H1 (cell line): ENCODE measurements at regions not wholly inside any gene's neighbourhood (a gene's known extent, or its start where the extent isn't known, plus 50 kb on each side); places are given as distances from the start of the nearest gene placed in this dataset.

Experiments
- CTCF ChIA-PET: fragments of 300-600 bp; sonication (Branson Sonifier 250); formaldehyde crosslinking; loops from one replicate; lab custom pipeline; 2021; ENCODE audit not compliant: partially characterized antibody; lab: Charles Lee
- POLR2A ChIA-PET: fragments of 300-600 bp; sonication (Branson Sonifier 250); formaldehyde crosslinking; loops from one replicate; lab custom pipeline; 2021; ENCODE audit warnings: inconsistent platforms; ENCODE audit not compliant: partially characterized antibody; lab: Charles Lee
- DNase-seq, 2 experiments: peaks; one replicate each; pipeline versions ENCODE4 v3.0.0 to v3.0.0-alpha.2; 2010 to 2022; ENCODE audit warnings: low spot score in 2 of 2, low read depth in 1 of 2, mixed read lengths in 1 of 2
- FAIRE-seq: peaks from 2 replicates; lab custom pipeline; 2011; peaks lifted over from hg19 to GRCh38; lab: Jason Lieb, UNC
- H2AFZ ChIP-seq: 2 replicates; pipeline ENCODE4 v1.8.1; 2012; ENCODE audit warnings: low read length, inconsistent platforms
- H2AK5ac ChIP-seq: 2 replicates; pipeline ENCODE4 v1.6.1; 2013; ENCODE audit warnings: low read depth, low read length
- H2BK120ac ChIP-seq: replicated peaks from 2 replicates; pipeline ENCODE3; 2013; ENCODE audit warnings: low read depth, low read length, inconsistent platforms
- H2BK12ac ChIP-seq: 2 replicates; pipeline ENCODE4 v1.6.1; 2013; ENCODE audit warnings: low read depth, low read length
- H2BK15ac ChIP-seq: 2 replicates; pipeline ENCODE4 v1.6.1; 2013; ENCODE audit warnings: low read length
- H2BK20ac ChIP-seq: 2 replicates; pipeline ENCODE4 v1.6.1; 2013; ENCODE audit warnings: low read length
- H2BK5ac ChIP-seq: 2 replicates; pipeline ENCODE4 v1.6.1; 2013; ENCODE audit warnings: low read depth, low read length
- H3K14ac ChIP-seq: 2 replicates; pipeline ENCODE4 v1.6.1; 2013; ENCODE audit warnings: inconsistent platforms; ENCODE audit not compliant: insufficient read length
- H3K18ac ChIP-seq: 2 replicates; pipeline ENCODE4 v1.6.1; 2013; ENCODE audit warnings: low read length; ENCODE audit errors: extremely low read depth
- H3K23ac ChIP-seq: 2 replicates; pipeline ENCODE4 v1.6.1; 2013; ENCODE audit warnings: inconsistent platforms; ENCODE audit not compliant: insufficient read length
- H3K23me2 ChIP-seq: 2 replicates; pipeline ENCODE4 v1.6.1; 2013; ENCODE audit warnings: low read depth, low read length
- H3K27ac ChIP-seq: 2 replicates; pipeline ENCODE4 v1.6.1; 2011; ENCODE audit warnings: low read depth, low read length, inconsistent platforms
- H3K27me3 ChIP-seq, 4 experiments: replicated peaks in 1 of 4; 1 replicate in 1 of 4; 2 replicates in 3 of 4; pipeline versions ENCODE4 v1.6.1 to v1.8.1; 2011 to 2013; ENCODE audit warnings: low read length in 3 of 4, mild to moderate bottlenecking in 3 of 4, inconsistent platforms in 2 of 4, mixed read lengths in 2 of 4, moderate library complexity in 1 of 4; ENCODE audit not compliant: control insufficient read depth in 3 of 4, insufficient read depth in 3 of 4; ENCODE audit errors: extremely low read depth in 1 of 4
- H3K36me3 ChIP-seq, 4 experiments: 2 replicates each; pipeline versions ENCODE4 v1.6.1 to v1.8.1; 2011 to 2013; ENCODE audit warnings: mild to moderate bottlenecking in 4 of 4, low read length in 3 of 4, moderate library complexity in 2 of 4, control low read depth in 1 of 4, inconsistent platforms in 1 of 4; ENCODE audit not compliant: insufficient read depth in 4 of 4, control insufficient read depth in 2 of 4
- H3K4ac ChIP-seq: replicated peaks from 2 replicates; pipeline ENCODE3; 2013; ENCODE audit warnings: low read length, low read depth, mixed read lengths, inconsistent platforms; ENCODE audit not compliant: insufficient read length
- H3K4me1 ChIP-seq, 4 experiments: replicated peaks in 1 of 4; 1 replicate in 1 of 4; 2 replicates in 3 of 4; pipeline versions ENCODE4 v1.6.1 to v1.8.1; 2011 to 2013; ENCODE audit warnings: low read length in 3 of 4, inconsistent platforms in 2 of 4, mixed read lengths in 1 of 4; ENCODE audit not compliant: insufficient read depth in 4 of 4, control insufficient read depth in 3 of 4
- H3K4me2 ChIP-seq, 2 experiments: 2 replicates each; pipeline versions ENCODE4 v1.6.1 to v1.8.1; 2011 to 2013; ENCODE audit warnings: low read depth in 2 of 2, low read length in 2 of 2, control low read depth in 1 of 2, inconsistent platforms in 1 of 2, mild to moderate bottlenecking in 1 of 2; ENCODE audit not compliant: insufficient read depth in 1 of 2
- H3K4me3 ChIP-seq, 4 experiments: fragments of 200-600, 300-600 bp in 1 of 4; sonication (generic), shearing (Covaris generic), sonication (Bioruptor Twin) in 1 of 4; 2 replicates each; pipeline versions ENCODE4 v1.5.1 to v1.8.1; 2011 to 2016; ENCODE audit warnings: low read length in 4 of 4, low read depth in 3 of 4, control low read depth in 2 of 4, inconsistent platforms in 2 of 4, mild to moderate bottlenecking in 2 of 4, mixed read lengths in 1 of 4, moderate library complexity in 1 of 4; ENCODE audit not compliant: insufficient read depth in 2 of 4; ENCODE audit errors: extremely low read depth in 1 of 4
- H3K56ac ChIP-seq: replicated peaks from 2 replicates; pipeline ENCODE3; 2013; ENCODE audit warnings: low read depth, mild to moderate bottlenecking, mixed read lengths, low read length, inconsistent platforms; ENCODE audit not compliant: insufficient read length
- H3K79me1 ChIP-seq: 2 replicates; pipeline ENCODE4 v1.6.1; 2013; ENCODE audit warnings: low read depth, low read length, control low read depth
- H3K79me2 ChIP-seq, 2 experiments: 2 replicates each; pipeline versions ENCODE4 v1.6.1 to v1.8.1; 2012 to 2013; ENCODE audit warnings: low read length in 2 of 2, mild to moderate bottlenecking in 2 of 2, inconsistent platforms in 1 of 2; ENCODE audit not compliant: insufficient read depth in 2 of 2, control insufficient read depth in 1 of 2
- H3K9ac ChIP-seq, 4 experiments: replicated peaks in 1 of 4; 1 replicate in 1 of 4; 2 replicates in 3 of 4; pipeline versions ENCODE4 v1.6.1 to v1.8.1; 2011 to 2013; ENCODE audit warnings: low read depth in 3 of 4, low read length in 3 of 4, control low read depth in 2 of 4, mild to moderate bottlenecking in 2 of 4, moderate library complexity in 2 of 4, inconsistent platforms in 1 of 4; ENCODE audit errors: extremely low read depth in 1 of 4
- H3K9me3 ChIP-seq, 2 experiments: 2 replicates each; pipeline versions ENCODE4 v1.6.1 to v1.8.1; 2012 to 2013; ENCODE audit warnings: mild to moderate bottlenecking in 2 of 2, moderate library complexity in 2 of 2, control low read depth in 1 of 2, inconsistent platforms in 1 of 2, low read depth in 1 of 2, low read length in 1 of 2, mixed read lengths in 1 of 2; ENCODE audit not compliant: insufficient read depth in 2 of 2
- H4K20me1 ChIP-seq, 2 experiments: replicated peaks in 1 of 2; 2 replicates each; pipeline versions ENCODE3 to v1.8.1; 2011 to 2013; ENCODE audit warnings: inconsistent platforms in 2 of 2, low read length in 2 of 2, mild to moderate bottlenecking in 1 of 2; ENCODE audit not compliant: insufficient read depth in 2 of 2, control insufficient read depth in 1 of 2
- H4K5ac ChIP-seq: 2 replicates; pipeline ENCODE4 v1.6.1; 2013; ENCODE audit warnings: low read length, low read depth, mixed read lengths, inconsistent platforms; ENCODE audit not compliant: insufficient read length
- H4K8ac ChIP-seq: 2 replicates; pipeline ENCODE4 v1.8.0; 2013; ENCODE audit warnings: mild to moderate bottlenecking, moderate library complexity, low read length, inconsistent platforms; ENCODE audit not compliant: insufficient read depth; ENCODE audit errors: extremely low read depth
- H4K91ac ChIP-seq: replicated peaks from 2 replicates; pipeline ENCODE3; 2013; ENCODE audit warnings: low read length, mixed read lengths, inconsistent platforms; ENCODE audit not compliant: insufficient read length
- BACH1 ChIP-seq: IDR thresholded peaks from 2 replicates; pipeline ENCODE4 v1.6.1; 2012; ENCODE audit warnings: low read length, improper control_type of control experiment
- CHD2 ChIP-seq: IDR thresholded peaks from 2 replicates; pipeline ENCODE4 v1.6.1; 2012; ENCODE audit warnings: low read length, improper control_type of control experiment
- GTF2F1 ChIP-seq: IDR thresholded peaks from 2 replicates; pipeline ENCODE4 v1.6.1; 2012; ENCODE audit warnings: low read depth, low read length, improper control_type of control experiment, borderline replicate concordance
- HDAC2 ChIP-seq, 2 experiments: fragments of 300-600 bp in 1 of 2; sonication (generic) in 1 of 2; IDR thresholded peaks; 2 replicates each; pipeline ENCODE4 v1.6.1; 2011 to 2012; ENCODE audit warnings: low read depth in 2 of 2, low read length in 2 of 2, mild to moderate bottlenecking in 2 of 2, moderate library complexity in 2 of 2, borderline replicate concordance in 1 of 2, inconsistent platforms in 1 of 2
- POLR2AphosphoS5 ChIP-seq: IDR thresholded peaks from 2 replicates; pipeline ENCODE4 v1.6.1; 2011; ENCODE audit warnings: low read depth, low read length
- POU5F1 ChIP-seq: IDR thresholded peaks from 2 replicates; pipeline ENCODE4 v1.6.1; 2011; ENCODE audit warnings: low read depth, mild to moderate bottlenecking, low read length, moderate library complexity
- RNF2 ChIP-seq: fragments of 200-900, 300-1000 bp; sonication (generic); IDR thresholded peaks from 2 replicates; pipeline ENCODE4 v1.7.1; 2016; ENCODE audit warnings: borderline replicate concordance, low read depth, mild to moderate bottlenecking, antibody characterized with exemption, low read length; ENCODE audit not compliant: poor library complexity, severe bottlenecking; ENCODE audit errors: missing control alignments
- SAP30 ChIP-seq: fragments of 300-600 bp; sonication (generic); IDR thresholded peaks from 2 replicates; pipeline ENCODE4 v1.7.1; 2012; ENCODE audit warnings: low read length, moderate library complexity, mild to moderate bottlenecking, inconsistent platforms; ENCODE audit not compliant: insufficient read depth, insufficient replicate concordance
- SRF ChIP-seq: IDR thresholded peaks from 2 replicates; pipeline ENCODE4 v1.6.1; 2011; ENCODE audit warnings: mild to moderate bottlenecking, low read depth, low read length, moderate library complexity
- TAF1 ChIP-seq: IDR thresholded peaks from 2 replicates; pipeline ENCODE4 v1.6.1; 2011; ENCODE audit warnings: mild to moderate bottlenecking, low read depth, low read length
- WGBS, 2 experiments: shearing (Covaris generic) in 1 of 2; methylation state at CpG; one replicate each; pipeline versions ENCODE4 v1.1.6 to v1.1.7; 2013 to 2015; ENCODE audit warnings: low lambda C conversion rate in 2 of 2, mixed read lengths in 2 of 2, inconsistent platforms in 1 of 2, low coverage in 1 of 2, missing lambda C conversion rate in 1 of 2; ENCODE audit not compliant: insufficient replicate concordance in 2 of 2, insufficient coverage in 1 of 2, insufficient read length in 1 of 2; ENCODE audit errors: extremely low coverage in 1 of 2, missing lambda C conversion rate in 1 of 2; 5-methylcytosine and 5-hydroxymethylcytosine counted together
- TF ChIP-seq, protein P1 (sequence below), 3 experiments: IDR thresholded peaks; 1 replicate in 2 of 3; 2 replicates in 1 of 3; pipeline versions ENCODE4 v1.5.1 to v1.6.1; 2011; ENCODE audit warnings: low read length in 3 of 3, mild to moderate bottlenecking in 3 of 3, inconsistent platforms in 2 of 3, low read depth in 1 of 3, moderate library complexity in 1 of 3; ENCODE audit not compliant: insufficient read depth in 1 of 3; ENCODE audit errors: control extremely low read depth in 1 of 3

DNA sequence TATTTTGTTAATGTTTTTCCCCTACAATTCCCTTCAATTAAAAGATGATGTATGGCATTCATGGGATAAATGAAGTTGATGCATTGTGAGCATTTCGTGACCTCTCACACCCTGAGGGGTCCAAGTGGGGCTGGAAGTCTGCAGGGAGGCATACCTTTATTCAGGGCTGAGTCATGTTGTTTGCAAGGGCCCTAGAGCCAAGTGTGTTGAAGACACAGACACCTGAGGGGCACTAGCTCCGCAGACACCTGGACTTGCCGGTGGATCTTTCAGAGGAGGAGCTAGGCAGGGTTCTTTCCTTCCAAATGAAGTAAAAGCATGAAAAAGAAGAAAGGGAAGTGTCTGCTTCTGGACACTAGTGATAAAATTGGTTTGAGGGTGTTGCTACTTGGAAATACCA, 57.0 kb upstream of the RGS7 start:
- H3K4ac ChIP-seq = no peak overlapping the region
- no peak for FAIRE-seq
- H2BK15ac ChIP-seq = no peak overlapping the region
- H3K14ac ChIP-seq = no peak overlapping the region
- ChIA-PET POLR2A (no interaction called here), CTCF (interaction anchor here (0.8 to 1.1 kb wide), 3 partner anchors 17 to 363 kb away, joined by 3 to 5 read pairs (median 5); no protein-coding TSS in a partner anchor)
- H2BK20ac ChIP-seq = no peak overlapping the region
- no peak for DNase-seq
- H3K9me3 ChIP-seq = no peaks in the 10 kb centered on the region
- H3K4me2 ChIP-seq = no peak overlapping the region
- no peak overlapping the region for H3K9ac ChIP-seq
- no peak overlapping the region for H2AK5ac ChIP-seq
- H3K23me2 ChIP-seq = no peaks in the 10 kb centered on the region
- H3K79me1 ChIP-seq = no peaks in the 10 kb centered on the region
- H3K23ac ChIP-seq = no peak overlapping the region
- no peak overlapping the region for H2AFZ ChIP-seq
- H4K5ac ChIP-seq = no peak overlapping the region
- no peaks in the 10 kb centered on the region for H3K27me3 ChIP-seq
- H3K18ac ChIP-seq = no peak overlapping the region
- H3K56ac ChIP-seq = no peak overlapping the region
- H2BK5ac ChIP-seq = no peak overlapping the region
- no peaks in the 10 kb centered on the region for H4K20me1 ChIP-seq
- H3K4me3 ChIP-seq = no peak overlapping the region
- H4K91ac ChIP-seq = no peak overlapping the region
- H3K4me1 ChIP-seq = peaks cover 0 to 4% (median 0%) of the 10 kb centered on the region in 4 experiments; a peak in 1 of 7 replicates
- H3K79me2 ChIP-seq = no peaks in the 10 kb centered on the region
- no peak for TF ChIP-seq GTF2F1
- TF ChIP-seq TAF1 = no peak
- no peak for TF ChIP-seq BACH1
- TF ChIP-seq POLR2AphosphoS5 = no peak
- no peak for TF ChIP-seq HDAC2 (IDR thresholded peaks at IDR 0.05; ENCODE audit: borderline replicate concordance in 1 of 2, low read depth in 2 of 2, low read length in 2 of 2)
- TF ChIP-seq POU5F1 = no peak
- TF ChIP-seq, protein P1, sequence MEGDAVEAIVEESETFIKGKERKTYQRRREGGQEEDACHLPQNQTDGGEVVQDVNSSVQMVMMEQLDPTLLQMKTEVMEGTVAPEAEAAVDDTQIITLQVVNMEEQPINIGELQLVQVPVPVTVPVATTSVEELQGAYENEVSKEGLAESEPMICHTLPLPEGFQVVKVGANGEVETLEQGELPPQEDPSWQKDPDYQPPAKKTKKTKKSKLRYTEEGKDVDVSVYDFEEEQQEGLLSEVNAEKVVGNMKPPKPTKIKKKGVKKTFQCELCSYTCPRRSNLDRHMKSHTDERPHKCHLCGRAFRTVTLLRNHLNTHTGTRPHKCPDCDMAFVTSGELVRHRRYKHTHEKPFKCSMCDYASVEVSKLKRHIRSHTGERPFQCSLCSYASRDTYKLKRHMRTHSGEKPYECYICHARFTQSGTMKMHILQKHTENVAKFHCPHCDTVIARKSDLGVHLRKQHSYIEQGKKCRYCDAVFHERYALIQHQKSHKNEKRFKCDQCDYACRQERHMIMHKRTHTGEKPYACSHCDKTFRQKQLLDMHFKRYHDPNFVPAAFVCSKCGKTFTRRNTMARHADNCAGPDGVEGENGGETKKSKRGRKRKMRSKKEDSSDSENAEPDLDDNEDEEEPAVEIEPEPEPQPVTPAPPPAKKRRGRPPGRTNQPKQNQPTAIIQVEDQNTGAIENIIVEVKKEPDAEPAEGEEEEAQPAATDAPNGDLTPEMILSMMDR (IDR thresholded peaks at IDR 0.05; ENCODE audit: control extremely low read depth in 1 of 3, insufficient read depth in 1 of 3, low read depth in 1 of 3, low read length in 3 of 3) = no peak
- no peak for TF ChIP-seq RNF2
- no peak for TF ChIP-seq SAP30
- TF ChIP-seq CHD2 = no peak
- no peak for TF ChIP-seq SRF
- TF ChIP-seq, all 59 proteins: peak for 0
- Histone ChIP-seq H2BK120ac (no peak overlapping the region), H2BK12ac (no peak overlapping the region), H3K27ac (no peak overlapping the region), H3K36me3 (no peaks in the 10 kb centered on the region), H4K8ac (no peak overlapping the region)
- 75% methylated on average over 3 of the region's 3 CpGs; no CpG with 5 or more reads in 1 of the 2 experiments for WGBS, 2 experiments
